ENCODE measurements at regions not wholly inside any gene's neighbourhood (a gene's known extent, or its start where the extent isn't known, plus 50 kb on each side); places are given as distances from the start of the nearest gene placed in this dataset.

- TF ChIP-seq POLR2AphosphoS5 (IDR thresholded peaks at IDR 0.05; ENCODE audit: low read depth, low read length) (no peak), TAF1 (IDR thresholded peaks at IDR 0.05; ENCODE audit: borderline replicate concordance, insufficient read depth, low read length) (no peak), FOXP2 (optimal IDR thresholded peaks at IDR 0.05; ENCODE audit: borderline replicate concordance, extremely low read depth, extremely low read length, insufficient read depth) (no peak), SIN3A (IDR thresholded peaks at IDR 0.05; ENCODE audit: borderline replicate concordance, insufficient read depth, low read length) (no peak)
- TF ChIP-seq, protein P1, sequence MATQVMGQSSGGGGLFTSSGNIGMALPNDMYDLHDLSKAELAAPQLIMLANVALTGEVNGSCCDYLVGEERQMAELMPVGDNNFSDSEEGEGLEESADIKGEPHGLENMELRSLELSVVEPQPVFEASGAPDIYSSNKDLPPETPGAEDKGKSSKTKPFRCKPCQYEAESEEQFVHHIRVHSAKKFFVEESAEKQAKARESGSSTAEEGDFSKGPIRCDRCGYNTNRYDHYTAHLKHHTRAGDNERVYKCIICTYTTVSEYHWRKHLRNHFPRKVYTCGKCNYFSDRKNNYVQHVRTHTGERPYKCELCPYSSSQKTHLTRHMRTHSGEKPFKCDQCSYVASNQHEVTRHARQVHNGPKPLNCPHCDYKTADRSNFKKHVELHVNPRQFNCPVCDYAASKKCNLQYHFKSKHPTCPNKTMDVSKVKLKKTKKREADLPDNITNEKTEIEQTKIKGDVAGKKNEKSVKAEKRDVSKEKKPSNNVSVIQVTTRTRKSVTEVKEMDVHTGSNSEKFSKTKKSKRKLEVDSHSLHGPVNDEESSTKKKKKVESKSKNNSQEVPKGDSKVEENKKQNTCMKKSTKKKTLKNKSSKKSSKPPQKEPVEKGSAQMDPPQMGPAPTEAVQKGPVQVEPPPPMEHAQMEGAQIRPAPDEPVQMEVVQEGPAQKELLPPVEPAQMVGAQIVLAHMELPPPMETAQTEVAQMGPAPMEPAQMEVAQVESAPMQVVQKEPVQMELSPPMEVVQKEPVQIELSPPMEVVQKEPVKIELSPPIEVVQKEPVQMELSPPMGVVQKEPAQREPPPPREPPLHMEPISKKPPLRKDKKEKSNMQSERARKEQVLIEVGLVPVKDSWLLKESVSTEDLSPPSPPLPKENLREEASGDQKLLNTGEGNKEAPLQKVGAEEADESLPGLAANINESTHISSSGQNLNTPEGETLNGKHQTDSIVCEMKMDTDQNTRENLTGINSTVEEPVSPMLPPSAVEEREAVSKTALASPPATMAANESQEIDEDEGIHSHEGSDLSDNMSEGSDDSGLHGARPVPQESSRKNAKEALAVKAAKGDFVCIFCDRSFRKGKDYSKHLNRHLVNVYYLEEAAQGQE (IDR thresholded peaks at IDR 0.05; ENCODE audit: insufficient read depth in 1 of 2, low read depth in 2 of 2, low read length in 2 of 2): no peak
These were observed 393.1 kb downstream of the KLF12 start for GRCh38 chr13:73741111-73741510.

Measured in PFSK-1 (cell line).